Activated gamma-delta T cell (primary cell): ENCODE measurements at regions not wholly inside any gene's neighbourhood (a gene's known extent, or its start where the extent isn't known, plus 50 kb on each side); places are given as distances from the start of the nearest gene placed in this dataset.
"Not testable (repeated sequence)": the region's sequence is repeated elsewhere in the genome, so short reads cannot be mapped to it uniquely, and the experiment has no call there.

ENCODE experiments used
- DNase-seq: peaks from one replicate; lab custom pipeline; 2025; lab: John Stamatoyannopoulos, UW

GRCh38 chr9:21598749-21599148 lies 116.6 kb upstream of the IFNE start:
- no peak for DNase-seq

- DNase-seq = no peak
Measured at GRCh38 chr9:21605489-21605931, 123.4 kb upstream of the IFNE start.

- no peak for DNase-seq
Measured at GRCh38 chr9:21607576-21607975, 125.5 kb upstream of the IFNE start.

DNA sequence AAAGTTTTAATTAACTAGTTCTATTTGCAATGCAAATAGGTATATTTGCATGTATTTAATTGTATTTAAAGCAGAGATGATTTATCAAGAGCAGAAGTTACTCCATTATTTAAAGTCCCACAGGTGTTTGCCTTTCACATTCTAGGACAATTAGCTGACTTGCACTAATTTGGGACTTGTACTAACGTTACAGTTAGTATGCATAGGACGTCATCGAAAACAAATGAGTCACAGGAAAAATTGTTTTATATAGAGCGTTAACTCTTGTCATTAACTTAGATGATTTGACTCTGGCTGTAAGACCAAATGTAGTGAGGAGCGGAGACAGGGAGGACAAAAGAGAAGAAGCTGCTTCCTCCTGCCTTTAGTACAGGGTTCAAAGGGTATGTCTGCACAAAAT lies 126.1 kb upstream of the IFNE start:
- no peak for DNase-seq

DNA sequence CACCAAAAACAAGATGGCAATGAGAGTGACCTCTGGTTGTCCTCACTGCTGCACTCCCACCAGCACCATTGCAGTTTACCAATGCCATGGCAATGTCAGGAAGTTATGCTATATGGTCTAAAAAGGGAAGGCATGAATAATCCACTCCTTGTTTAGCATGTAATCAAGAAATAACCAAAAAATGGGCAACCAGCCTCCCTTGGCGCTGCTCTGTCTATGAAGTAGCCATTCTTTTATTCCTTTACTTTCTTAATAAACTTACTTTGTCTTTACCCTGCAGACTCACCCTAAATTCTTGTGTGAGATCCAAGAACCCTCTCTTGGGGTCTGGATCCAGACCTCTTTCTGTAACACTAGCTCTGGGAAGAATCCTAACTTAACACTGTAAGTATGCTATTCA lies 127.4 kb upstream of the IFNE start:
- no peak for DNase-seq

DNA sequence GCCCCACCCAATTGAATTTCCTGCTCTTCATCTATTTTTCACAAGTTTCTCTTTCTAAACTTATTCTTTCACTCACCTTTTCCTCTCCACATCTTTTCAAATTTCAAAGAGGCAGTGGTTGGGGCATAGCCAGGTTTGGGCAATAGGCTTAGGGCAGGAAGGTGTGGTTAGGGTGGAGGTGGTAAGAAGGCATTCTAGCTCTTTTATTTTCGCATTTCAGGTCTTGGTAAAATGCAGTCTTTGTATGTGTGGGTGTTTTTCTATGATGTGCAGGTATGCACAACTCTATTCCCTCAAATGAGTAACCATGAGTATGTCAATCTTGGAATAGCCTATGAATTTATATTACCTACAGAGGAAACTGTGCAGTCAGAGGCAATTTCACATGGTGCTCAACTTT lies 129.8 kb upstream of the IFNE start:
- no peak for DNase-seq

GRCh38 chr9:21615018-21615417 lies 132.9 kb upstream of the IFNE start:
- no peak for DNase-seq

- DNase-seq = no peak
Measured at GRCh38 chr9:21615446-21615845, 133.3 kb upstream of the IFNE start.

GRCh38 chr9:21616082-21616778 lies 134.1 kb upstream of the IFNE start:
- DNase-seq = no peak

GRCh38 chr9:21624675-21625644 lies 142.8 kb upstream of the IFNE start:
- no peak for DNase-seq

DNA sequence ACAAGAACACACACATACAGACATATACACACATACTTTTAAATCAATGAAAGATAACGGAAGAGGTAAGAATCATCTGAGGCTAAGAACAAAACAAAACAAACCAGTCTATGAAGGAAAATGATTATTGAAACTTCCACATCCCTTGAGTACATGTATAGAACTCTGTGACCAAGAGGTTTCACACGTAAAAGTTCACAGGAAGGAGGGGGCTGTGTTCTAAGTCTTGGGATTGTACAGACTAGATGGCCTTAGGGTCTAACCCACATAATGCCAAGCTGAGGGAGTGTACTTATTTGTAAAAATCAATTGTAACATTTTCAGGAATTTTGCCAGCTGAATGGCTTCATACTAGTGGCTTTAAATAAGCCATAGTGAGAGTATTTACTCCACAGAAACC lies 144.4 kb upstream of the IFNE start:
- no peak for DNase-seq

DNA sequence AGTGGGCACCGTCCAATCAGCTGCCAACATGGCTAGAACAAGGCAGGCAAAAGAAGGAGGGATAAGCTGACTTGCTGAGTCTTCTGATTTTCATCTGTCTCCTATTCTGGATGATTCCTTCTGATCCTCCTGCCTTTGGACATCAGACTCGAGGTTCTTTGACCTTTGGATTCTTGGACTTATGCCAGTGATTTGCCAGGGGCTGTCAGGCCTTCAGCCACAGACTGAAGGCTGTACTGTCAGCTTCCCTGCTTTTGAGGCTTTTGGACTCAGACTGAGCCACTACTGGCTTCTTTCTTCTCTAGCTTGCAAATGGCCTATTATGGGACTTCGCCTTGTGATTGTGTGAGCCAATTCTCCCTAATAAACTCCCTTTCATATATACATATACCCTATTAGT lies 146.8 kb upstream of the IFNE start:
- not testable (repeated sequence) for DNase-seq

DNA sequence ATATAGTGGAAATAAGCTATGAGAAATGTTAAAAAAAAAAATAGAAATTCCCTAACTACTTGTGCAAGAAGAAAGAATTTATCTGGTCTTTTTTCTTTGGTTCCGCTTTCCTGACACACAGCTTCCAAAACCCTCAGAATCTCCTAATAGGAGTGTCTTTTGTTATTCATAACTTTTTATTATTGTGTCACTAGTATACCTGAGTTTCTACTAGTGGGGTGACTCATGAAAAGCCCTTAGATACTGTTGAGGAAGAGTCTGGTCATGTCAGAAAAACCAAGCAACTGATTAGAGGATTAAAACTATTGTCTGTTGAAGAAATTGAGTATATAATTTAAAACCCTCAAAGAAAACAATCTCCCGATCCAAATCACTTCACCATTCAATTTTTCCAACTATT lies 152.8 kb upstream of the IFNE start:
- no peak for DNase-seq

DNA sequence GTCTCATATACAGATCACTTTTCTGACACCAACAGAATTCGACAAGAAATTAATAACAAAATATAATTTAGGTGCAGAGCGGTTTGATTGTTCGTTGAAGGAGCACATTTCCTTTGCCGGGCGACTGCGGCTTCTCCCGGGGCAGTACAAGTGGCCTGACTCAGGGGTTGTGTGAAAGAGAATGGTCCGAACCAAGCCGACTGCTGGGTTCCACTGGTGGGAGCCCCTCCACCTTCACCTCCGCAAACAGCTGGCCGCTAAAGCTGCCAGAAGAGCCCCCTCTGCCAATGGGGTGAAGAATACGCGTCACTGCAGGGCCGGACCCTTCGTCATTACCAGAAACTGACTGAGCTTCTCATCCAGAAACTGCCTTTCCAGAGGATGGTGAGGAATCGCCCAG lies 156.0 kb upstream of the IFNE start:
- DNase-seq = no peak

GRCh38 chr9:21653091-21653490 lies 149.3 kb upstream of the MTAP start:
- DNase-seq = no peak

GRCh38 chr9:21653589-21653988 lies 148.8 kb upstream of the MTAP start:
- no peak for DNase-seq

DNA sequence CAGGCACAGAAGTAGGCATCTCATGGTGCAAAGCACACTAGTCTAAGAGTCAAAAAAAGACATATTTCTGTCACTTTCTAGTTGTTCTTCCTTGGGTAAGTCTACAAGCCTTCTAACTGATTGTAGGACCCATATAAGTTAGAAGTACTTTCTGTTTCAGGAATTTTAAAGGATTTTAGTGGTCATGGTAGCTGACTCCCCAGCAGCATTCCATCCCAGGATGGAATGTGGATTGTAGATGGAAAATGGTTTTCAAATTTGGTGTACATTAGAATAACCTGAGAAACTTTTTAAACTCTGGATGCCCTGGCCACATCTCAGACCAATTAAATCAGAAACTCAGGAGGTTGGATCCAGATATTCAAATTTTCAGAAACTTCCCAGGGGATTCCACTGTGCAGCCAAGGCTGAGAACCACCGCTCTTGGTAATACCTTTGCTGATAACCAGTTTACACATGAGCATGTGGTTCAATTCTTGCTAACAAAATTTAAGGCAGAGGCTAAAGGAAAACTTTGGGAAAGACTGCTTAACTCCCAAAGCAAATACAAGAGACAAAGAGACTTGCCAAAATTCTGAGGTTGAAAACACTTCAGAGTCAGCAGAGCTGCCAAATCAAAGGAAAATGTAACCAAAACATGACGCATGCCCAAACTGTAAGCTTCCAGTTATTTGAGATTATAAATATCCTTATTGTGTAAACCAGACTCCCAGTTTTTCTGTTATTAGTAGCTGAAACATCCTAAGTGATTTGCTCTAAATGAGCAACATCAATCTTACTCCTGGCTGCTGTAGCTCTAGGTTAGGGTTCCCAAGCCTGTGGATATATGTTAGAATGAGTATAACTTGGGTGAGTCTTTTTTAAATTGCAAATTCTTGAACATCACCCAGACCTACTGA lies 145.4 kb upstream of the MTAP start:
- no peak for DNase-seq

GRCh38 chr9:21657966-21658667 lies 144.3 kb upstream of the MTAP start:
- no peak for DNase-seq

DNA sequence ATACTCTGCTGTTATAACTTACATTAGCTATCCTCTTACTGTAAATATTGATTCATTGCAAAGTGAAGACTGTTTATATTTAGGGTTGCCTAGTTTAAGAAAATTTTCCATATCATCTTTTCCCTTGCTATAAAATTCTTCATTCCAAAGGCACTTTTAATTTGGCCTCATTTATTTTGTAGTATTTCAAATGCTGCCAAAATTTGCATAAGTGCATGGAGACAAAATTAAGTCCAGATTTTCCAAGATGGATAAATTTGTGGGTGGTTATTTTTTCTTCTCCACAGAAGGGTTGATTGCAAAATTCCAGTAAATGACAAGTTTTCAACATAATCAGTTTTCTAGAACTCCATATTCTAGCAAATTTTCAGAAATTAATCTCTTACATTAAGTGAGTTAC lies 141.5 kb upstream of the MTAP start:
- DNase-seq = no peak

GRCh38 chr9:21661626-21662025 lies 140.8 kb upstream of the MTAP start:
- no peak for DNase-seq

- no peak for DNase-seq
Measured at GRCh38 chr9:21668516-21668915, 133.9 kb upstream of the MTAP start.

DNA sequence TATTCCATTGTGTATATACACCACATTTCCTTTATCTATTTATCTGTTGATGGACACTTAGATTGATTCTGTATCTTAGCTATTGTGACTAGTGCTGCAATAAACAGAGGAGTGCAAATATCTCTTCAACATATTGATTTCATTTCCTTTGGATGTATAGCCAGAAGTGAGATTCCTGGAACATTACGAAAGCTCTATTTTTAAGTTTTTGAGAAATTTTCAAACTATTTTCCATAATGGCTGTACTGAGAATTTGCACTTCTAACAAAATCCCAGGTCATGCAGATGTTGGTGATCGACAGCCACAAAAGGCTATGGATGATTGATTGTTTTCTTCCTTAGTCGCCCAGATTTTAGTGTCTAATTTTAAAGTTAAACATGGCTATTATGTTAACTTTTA lies 132.7 kb upstream of the MTAP start:
- no peak for DNase-seq
